ENCODE measurements at regions not wholly inside any gene's neighbourhood (a gene's known extent, or its start where the extent isn't known, plus 50 kb on each side); places are given as distances from the start of the nearest gene placed in this dataset.

- dilution Hi-C loops (cut with HindIII; ENCODE audit: low sequenced_read_pairs, unreplicated experiment), result no loop called here
- Histone ChIP-seq H3K9ac (ENCODE audit: low read depth, low read length) (no peak overlapping the region), H4K5ac (ENCODE audit: low read depth, low read length) (no peak overlapping the region), H2AK5ac (ENCODE audit: low read depth, low read length) (no peak overlapping the region), H3K27ac (ENCODE audit: insufficient read depth, low read length) (no peak overlapping the region), H3K4me2 (ENCODE audit: low read depth, low read length) (no peak overlapping the region), H2BK120ac (ENCODE audit: low read depth, low read length) (no peak overlapping the region), H2BK20ac (ENCODE audit: low read depth, low read length) (no peak overlapping the region), H3K23ac (ENCODE audit: low read depth, low read length) (no peak overlapping the region), H3K36me3 (ENCODE audit: control insufficient read depth, insufficient read depth, low read length) (no peaks in the 10 kb centered on the region), H3K4me1 (ENCODE audit: control insufficient read depth, insufficient read depth, low read length) (no peaks in the 10 kb centered on the region), H2AK9ac (replicated peaks; ENCODE audit: low read depth, low read length, poor library complexity) (no peak overlapping the region), H3K18ac (ENCODE audit: low read depth, low read length) (no peak overlapping the region), H4K8ac (ENCODE audit: low read depth in 2 of 2, low read length in 2 of 2) (no peak overlapping the region), H3K27me3 (ENCODE audit: control insufficient read depth, insufficient read depth, low read length) (no peaks in the 10 kb centered on the region), H3K9me3 (ENCODE audit: control insufficient read depth, insufficient read depth, low read length) (no peaks in the 10 kb centered on the region), H3K79me1 (ENCODE audit: low read depth in 1 of 2, low read length in 2 of 2) (no peaks in the 10 kb centered on the region), H3K4me3 (ENCODE audit: insufficient read depth, low read depth, low read length) (no peak overlapping the region), H2BK15ac (ENCODE audit: low read depth, low read length) (no peak overlapping the region), H4K91ac (ENCODE audit: insufficient read depth, low read depth, low read length) (no peak overlapping the region), H2BK5ac (ENCODE audit: low read depth, low read length, poor library complexity, severe bottlenecking) (no peak overlapping the region), H4K20me1 (ENCODE audit: insufficient read depth, low read length) (no peaks in the 10 kb centered on the region), H3K56ac (ENCODE audit: extremely low read depth, insufficient read depth, low read length) (no peak overlapping the region), H2AFZ (replicated peaks; ENCODE audit: low read length, poor library complexity) (no peak overlapping the region), H3K4ac (ENCODE audit: low read depth, low read length) (no peak overlapping the region), H3K9me1 (ENCODE audit: insufficient read depth, low read length) (no peaks in the 10 kb centered on the region), H3K14ac (replicated peaks; ENCODE audit: low read depth, low read length) (no peak overlapping the region)
- no TSS peak for BruUV-seq (replicated peaks)
- ChIA-PET POLR2A (ENCODE audit: unreplicated experiment) (no interaction called here), CTCF (no interaction called here)
- TF ChIP-seq MAZ (IDR thresholded peaks at IDR 0.05; ENCODE audit: borderline replicate concordance, low read depth, low read length), result no peak
- TF ChIP-seq USF2 (IDR thresholded peaks at IDR 0.05; ENCODE audit: low read depth, low read length), result no peak
- no peak for TF ChIP-seq NFE2L2 (IDR thresholded peaks at IDR 0.05; ENCODE audit: low read depth, low read length)
- no peak for TF ChIP-seq ELK1 (IDR thresholded peaks at IDR 0.05; ENCODE audit: borderline replicate concordance, low read depth, low read length)
- TF ChIP-seq CEBPB (IDR thresholded peaks at IDR 0.05; ENCODE audit: low read depth, low read length), result no peak
- no peak for TF ChIP-seq CTCF (conservative IDR thresholded peaks at IDR 0.05; ENCODE audit: low read depth, low read length)
- no peak for TF ChIP-seq MAFK (IDR thresholded peaks at IDR 0.05; ENCODE audit: low read depth, low read length)
- no peak for TF ChIP-seq FOS (IDR thresholded peaks at IDR 0.05; ENCODE audit: low read depth, low read length)
- TF ChIP-seq MXI1 (IDR thresholded peaks at IDR 0.05; ENCODE audit: borderline replicate concordance, low read depth, low read length), result no peak
- intact Hi-C loops (cut with micrococcal nuclease), result no loop called here
- ATAC-seq (ENCODE audit: low read depth) (no peak), DNase-seq (no peak)
- in situ Hi-C loops (cut with MboI; ENCODE audit: low sequenced_read_pairs), result no loop called here
- WGBS, 2 experiments (ENCODE audit: extremely low coverage in 2 of 2, insufficient read length in 1 of 2), result no CpG with 5 or more reads among the region's 2 CpGs
Observed at GRCh38 chr2:21728133-21728532, 604.4 kb downstream of the TDRD15 start.

Data from IMR-90 (cell line).